ENCODE measurements at regions not wholly inside any gene's neighbourhood (a gene's known extent, or its start where the extent isn't known, plus 50 kb on each side); places are given as distances from the start of the nearest gene placed in this dataset.

DNA sequence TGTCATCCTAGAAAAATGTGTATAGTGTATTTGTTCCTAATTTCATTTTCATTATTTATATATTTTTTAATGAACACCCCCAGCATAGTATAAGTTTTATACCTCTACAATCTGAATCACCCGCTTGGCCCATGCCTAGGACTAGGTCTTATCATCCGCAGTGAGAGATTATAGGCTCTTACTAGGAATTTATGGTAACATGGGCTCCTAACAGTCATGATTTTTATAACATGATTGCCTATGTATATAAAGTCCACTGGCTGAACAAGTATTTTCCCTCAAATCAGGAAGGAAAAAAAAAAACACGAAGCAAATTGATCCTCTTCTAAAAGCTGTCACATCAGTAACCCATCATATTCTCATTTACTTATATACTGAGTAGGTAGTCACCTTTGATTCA is 666.1 kb upstream of the NRXN1 start:
- no peak overlapping the region for H3K4me3 ChIP-seq (ENCODE audit: low read depth, low read length)

DNA sequence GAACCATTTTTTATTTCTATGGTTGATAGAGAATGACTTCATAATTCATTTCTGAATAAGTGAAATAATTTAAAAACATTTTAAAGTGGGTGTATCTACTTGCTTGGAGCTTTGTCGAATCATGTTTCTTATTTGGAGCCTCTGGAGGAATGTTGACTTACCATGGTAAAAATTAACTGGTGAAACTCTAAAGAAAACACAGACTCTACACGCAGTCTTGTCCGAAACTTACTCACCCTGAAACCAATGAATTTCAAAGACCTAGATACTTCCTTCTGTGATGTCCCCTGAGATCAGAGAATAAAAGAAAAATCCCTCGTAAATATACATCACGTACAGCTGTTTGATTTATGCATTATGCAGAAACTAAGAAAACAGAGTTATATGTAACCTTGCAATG is 665.2 kb upstream of the NRXN1 start:
- H3K4me3 ChIP-seq (ENCODE audit: low read depth, low read length): no peak overlapping the region

More for the DNA sequence above, 666.1 kb upstream of the NRXN1 start:
- no peak for TF ChIP-seq CTCF (IDR thresholded peaks at IDR 0.05; ENCODE audit: low read depth, low read length)

DNA sequence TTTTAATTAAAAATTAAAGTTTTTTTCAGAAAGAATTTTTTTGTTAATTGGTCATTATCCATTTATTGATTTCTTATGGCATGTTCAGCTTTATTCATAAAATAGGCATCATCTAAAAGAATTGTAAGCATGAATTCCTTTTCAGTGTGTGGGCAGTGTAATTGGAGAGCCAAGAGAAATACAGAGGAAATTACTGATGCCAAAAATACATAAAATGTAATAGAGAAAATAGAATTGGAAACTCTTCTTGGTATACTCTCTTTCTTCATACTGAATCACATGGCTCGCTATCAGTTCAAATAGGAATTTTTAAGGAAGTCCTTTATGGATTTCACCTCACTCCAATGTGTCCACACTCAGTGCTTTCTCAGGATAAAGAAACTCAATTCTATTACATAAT is 663.6 kb upstream of the NRXN1 start:
- TF ChIP-seq CTCF (IDR thresholded peaks at IDR 0.05; ENCODE audit: low read depth, low read length): no peak
- H3K4me3 ChIP-seq (ENCODE audit: low read depth, low read length): no peak overlapping the region

More for the DNA sequence above, 665.2 kb upstream of the NRXN1 start:
- no peak for TF ChIP-seq CTCF (IDR thresholded peaks at IDR 0.05; ENCODE audit: low read depth, low read length)

DNA sequence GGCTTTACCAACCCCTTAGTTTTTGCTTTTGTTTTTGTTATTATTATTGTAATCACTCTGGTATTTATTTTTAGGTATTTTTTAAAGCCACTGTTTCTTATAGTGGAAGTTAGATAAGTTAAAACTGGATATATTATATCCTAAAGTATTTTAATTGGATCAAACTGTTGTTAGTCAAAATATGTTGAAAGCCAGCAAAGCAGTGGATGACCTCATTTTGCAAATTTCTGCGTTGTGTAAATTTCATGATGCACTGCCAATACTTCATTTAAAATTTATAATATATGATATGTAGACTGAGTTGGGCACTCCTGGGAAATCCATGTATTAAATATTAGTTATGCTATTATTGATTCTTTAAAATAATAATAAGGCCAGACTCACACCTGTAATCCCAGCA is 661.7 kb upstream of the NRXN1 start:
- H3K4me3 ChIP-seq (ENCODE audit: low read depth, low read length): no peak overlapping the region
- no peak for TF ChIP-seq CTCF (IDR thresholded peaks at IDR 0.05; ENCODE audit: low read depth, low read length)

- TF ChIP-seq CTCF (IDR thresholded peaks at IDR 0.05; ENCODE audit: low read depth, low read length): no peak
- no peak overlapping the region for H3K4me3 ChIP-seq (ENCODE audit: low read depth, low read length)
These were observed 649.9 kb upstream of the NRXN1 start for GRCh38 chr2:51681854-51682253.

DNA sequence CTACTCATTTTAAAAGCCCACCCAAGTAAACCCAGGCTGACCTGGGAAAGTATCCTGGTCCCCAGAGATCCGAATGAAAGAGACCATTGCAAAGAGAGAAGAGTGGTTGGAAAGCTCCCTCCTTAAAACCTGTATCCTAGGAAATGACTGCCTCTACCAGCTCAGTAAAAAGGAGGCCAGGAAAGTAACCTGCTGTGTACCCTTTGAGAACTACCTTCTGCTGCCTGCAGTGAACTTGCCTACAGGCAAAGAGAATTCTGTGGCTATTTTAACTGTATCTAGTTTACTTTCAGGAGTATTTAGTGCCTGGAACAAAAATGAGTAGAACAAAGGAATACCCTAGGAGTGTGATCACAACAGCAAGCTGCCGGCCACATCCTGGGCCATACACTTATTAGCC is 641.7 kb upstream of the NRXN1 start:
- no peak for TF ChIP-seq CTCF (IDR thresholded peaks at IDR 0.05; ENCODE audit: low read depth, low read length)
- H3K4me3 ChIP-seq (ENCODE audit: low read depth, low read length): no peak overlapping the region

- no peak overlapping the region for H3K4me3 ChIP-seq (ENCODE audit: low read depth, low read length)
- TF ChIP-seq CTCF (IDR thresholded peaks at IDR 0.05; ENCODE audit: low read depth, low read length): no peak
These were observed 635.7 kb upstream of the NRXN1 start for GRCh38 chr2:51667679-51668078.
